WERI-Rb-1 (cell line): ENCODE measurements at regions not wholly inside any gene's neighbourhood (a gene's known extent, or its start where the extent isn't known, plus 50 kb on each side); places are given as distances from the start of the nearest gene placed in this dataset.

Source experiments
- DNase-seq: peaks from one replicate; pipeline ENCODE4 v3.0.0-alpha.2; 2020
- H3K27ac ChIP-seq: fragments of 250-450 bp; sonication (Bioruptor Pico); 2 replicates; pipeline ENCODE4 v1.5.1; 2020; ENCODE audit warnings: mild to moderate bottlenecking, moderate library complexity
- H3K27me3 ChIP-seq: fragments of 250-450 bp; sonication (Bioruptor Pico); 2 replicates; pipeline ENCODE4 v1.5.1; 2021; ENCODE audit warnings: mild to moderate bottlenecking, low read depth, moderate library complexity; ENCODE audit not compliant: insufficient read depth, severe bottlenecking
- H3K36me3 ChIP-seq: fragments of 250-450 bp; sonication (Bioruptor Pico); 2 replicates; pipeline ENCODE4 v1.5.1; 2020; ENCODE audit warnings: mild to moderate bottlenecking, moderate library complexity
- H3K4me3 ChIP-seq: 2 replicates; pipeline ENCODE4 v1.5.1; 2011; ENCODE audit warnings: low read depth, mild to moderate bottlenecking, control low read depth, low read length
- H3K9me3 ChIP-seq: fragments of 250-450 bp; sonication (Bioruptor Pico); 2 replicates; pipeline ENCODE4 v1.5.1; 2021; ENCODE audit warnings: mild to moderate bottlenecking, moderate library complexity; ENCODE audit not compliant: severe bottlenecking
- CTCF ChIP-seq: IDR thresholded peaks from 2 replicates; pipeline ENCODE4 v1.5.1; 2011; ENCODE audit warnings: low read depth, mild to moderate bottlenecking, control low read depth, inconsistent platforms, low read length

- TF ChIP-seq CTCF = no peak
- no peak for DNase-seq
- Histone ChIP-seq H3K27ac (no peak overlapping the region), H3K4me3 (no peak overlapping the region), H3K27me3 (no peaks in the 10 kb centered on the region), H3K36me3 (no peaks in the 10 kb centered on the region), H3K9me3 (no peaks in the 10 kb centered on the region)
Observed at GRCh38 chr5:60184606-60185005, 291.1 kb upstream of the PDE4D start.

- Histone ChIP-seq H3K4me3 (no peak overlapping the region), H3K9me3 (no peaks in the 10 kb centered on the region), H3K36me3 (no peaks in the 10 kb centered on the region), H3K27ac (no peak overlapping the region), H3K27me3 (no peaks in the 10 kb centered on the region)
- no peak for DNase-seq
- no peak for TF ChIP-seq CTCF
Observed at GRCh38 chr5:60183881-60184280, 290.4 kb upstream of the PDE4D start.

- no peak for DNase-seq
- no peaks in the 10 kb centered on the region for H3K36me3 ChIP-seq
- no peaks in the 10 kb centered on the region for H3K27me3 ChIP-seq
- TF ChIP-seq CTCF = no peak
- H3K9me3 ChIP-seq = no peaks in the 10 kb centered on the region
- no peak overlapping the region for H3K27ac ChIP-seq
- no peak overlapping the region for H3K4me3 ChIP-seq
Observed at GRCh38 chr5:60178101-60178500, 284.6 kb upstream of the PDE4D start.

- no peak for TF ChIP-seq CTCF
- no peaks in the 10 kb centered on the region for H3K9me3 ChIP-seq
- no peaks in the 10 kb centered on the region for H3K27me3 ChIP-seq
- no peaks in the 10 kb centered on the region for H3K36me3 ChIP-seq
- DNase-seq = no peak
- H3K4me3 ChIP-seq = no peak overlapping the region
- no peak overlapping the region for H3K27ac ChIP-seq
Observed at GRCh38 chr5:60177596-60177995, 284.1 kb upstream of the PDE4D start.

- DNase-seq = no peak
- no peak for TF ChIP-seq CTCF
- no peak overlapping the region for H3K4me3 ChIP-seq
- no peaks in the 10 kb centered on the region for H3K9me3 ChIP-seq
- H3K27me3 ChIP-seq = no peaks in the 10 kb centered on the region
- no peaks in the 10 kb centered on the region for H3K36me3 ChIP-seq
- H3K27ac ChIP-seq = no peak overlapping the region
Observed at GRCh38 chr5:60173667-60174066, 280.1 kb upstream of the PDE4D start.

GRCh38 chr5:60163762-60164161 is 270.2 kb upstream of the PDE4D start:
- Histone ChIP-seq H3K4me3 (no peak overlapping the region), H3K27ac (no peak overlapping the region), H3K27me3 (no peaks in the 10 kb centered on the region), H3K36me3 (no peaks in the 10 kb centered on the region), H3K9me3 (no peaks in the 10 kb centered on the region)
- no peak for TF ChIP-seq CTCF
- no peak for DNase-seq
